CD4-positive, CD25-positive, alpha-beta regulatory T cell (primary cell): ENCODE measurements at regions not wholly inside any gene's neighbourhood (a gene's known extent, or its start where the extent isn't known, plus 50 kb on each side); places are given as distances from the start of the nearest gene placed in this dataset.

ENCODE experiments used
- ATAC-seq, 2 donors: fragments of 150-1000 bp; cut with Tn5 transposase; one replicate each; pipeline ENCODE4 v1.10.0; 2021; ENCODE audit warnings: low read depth in 2 of 2, moderate number of reproducible peaks in 2 of 2, moderate library complexity in 1 of 2
- DNase-seq, 3 donors: peaks; one replicate each; pipeline versions ENCODE4 v3.0.0 to v3.0.0-alpha.2; 2012 to 2022; ENCODE audit warnings: mixed read lengths in 1 of 3
- H3K27ac ChIP-seq: one replicate; pipeline ENCODE4 v1.7.0; 2013; ENCODE audit warnings: mild to moderate bottlenecking, low read length; ENCODE audit not compliant: insufficient read depth, poor library complexity, severe bottlenecking
- H3K27me3 ChIP-seq: one replicate; pipeline ENCODE4 v1.7.0; 2013; ENCODE audit warnings: low read length; ENCODE audit not compliant: control insufficient read depth, insufficient read depth
- H3K36me3 ChIP-seq: one replicate; pipeline ENCODE4 v1.7.0; 2013; ENCODE audit warnings: mild to moderate bottlenecking, low read length, moderate library complexity; ENCODE audit not compliant: control insufficient read depth, insufficient read depth
- H3K4me1 ChIP-seq: 2 replicates; pipeline ENCODE4 v1.7.0; 2013; ENCODE audit warnings: mild to moderate bottlenecking, low read length; ENCODE audit not compliant: insufficient read depth, control insufficient read depth, poor library complexity, severe bottlenecking
- H3K4me3 ChIP-seq: one replicate; pipeline ENCODE4 v1.7.0; 2013; ENCODE audit warnings: low read depth, mild to moderate bottlenecking, low read length, moderate library complexity
- H3K9me3 ChIP-seq, 2 experiments: 1 replicate in 1 of 2; 2 replicates in 1 of 2; pipeline ENCODE4 v1.7.0; 2013; ENCODE audit warnings: low read length in 2 of 2, mild to moderate bottlenecking in 1 of 2, moderate library complexity in 1 of 2; ENCODE audit not compliant: control insufficient read depth in 2 of 2
- H3K27ac Mint-ChIP-seq, 3 donors: one replicate each; pipeline ENCODE4 v1.8.0; 2020 to 2022; ENCODE audit warnings: mild to moderate bottlenecking in 3 of 3, mixed read lengths in 3 of 3, moderate library complexity in 2 of 3
- H3K27me3 Mint-ChIP-seq: one replicate; pipeline ENCODE4 v1.8.0; 2022; ENCODE audit warnings: mild to moderate bottlenecking, mixed read lengths
- H3K36me3 Mint-ChIP-seq: one replicate; pipeline ENCODE4 v1.8.0; 2020; ENCODE audit warnings: mixed read lengths
- H3K4me1 Mint-ChIP-seq, 4 donors: one replicate each; pipeline ENCODE4 v1.8.0; 2020 to 2022; ENCODE audit warnings: mixed read lengths in 4 of 4, mild to moderate bottlenecking in 1 of 4
- H3K4me3 Mint-ChIP-seq, 4 donors: one replicate each; pipeline ENCODE4 v1.8.0; 2020 to 2022; ENCODE audit warnings: mild to moderate bottlenecking in 4 of 4, mixed read lengths in 4 of 4, moderate library complexity in 3 of 4
- H3K9me3 Mint-ChIP-seq, 7 donors: one replicate each; pipeline ENCODE4 v1.8.0; 2020 to 2022; ENCODE audit warnings: mixed read lengths in 7 of 7, mild to moderate bottlenecking in 3 of 7, moderate library complexity in 2 of 7

GRCh38 chr2:140063356-140063755, 1283.2 kb upstream of the NXPH2 start:
- no peak overlapping the region for H3K4me3 ChIP-seq
- Mint-ChIP-seq H3K27ac (no peak overlapping the region), H3K36me3 (no peaks in the 10 kb centered on the region), H3K27me3 (no peaks in the 10 kb centered on the region), H3K9me3 (peaks cover 0 to 18% (median 7%) of the 10 kb centered on the region in 7 donors), H3K4me1 (no peaks in the 10 kb centered on the region), H3K4me3 (no peak overlapping the region)
- DNase-seq (no peak), ATAC-seq (no peak)
- H3K27me3 ChIP-seq: no peaks in the 10 kb centered on the region
- no peak overlapping the region for H3K27ac ChIP-seq
- H3K36me3 ChIP-seq: no peaks in the 10 kb centered on the region
- no peaks in the 10 kb centered on the region for H3K4me1 ChIP-seq
- peaks cover 0 to 4% of the 10 kb centered on the region in 2 experiments for H3K9me3 ChIP-seq

GRCh38 chr2:140061240-140061639, 1281.0 kb upstream of the NXPH2 start:
- ATAC-seq: no peak
- no peaks in the 10 kb centered on the region for H3K27me3 Mint-ChIP-seq

GRCh38 chr2:140057928-140058327, 1277.7 kb upstream of the NXPH2 start:
- Mint-ChIP-seq H3K27ac (no peak overlapping the region), H3K36me3 (no peaks in the 10 kb centered on the region), H3K9me3 (peaks cover 0 to 24% (median 7%) of the 10 kb centered on the region in 7 donors), H3K4me1 (no peaks in the 10 kb centered on the region), H3K27me3 (no peaks in the 10 kb centered on the region), H3K4me3 (no peak overlapping the region)
- H3K4me1 ChIP-seq: no peaks in the 10 kb centered on the region
- H3K36me3 ChIP-seq: no peaks in the 10 kb centered on the region
- no peaks in the 10 kb centered on the region for H3K27me3 ChIP-seq
- H3K9me3 ChIP-seq: peaks cover 0 to 4% of the 10 kb centered on the region in 2 experiments
- no peak overlapping the region for H3K4me3 ChIP-seq
- H3K27ac ChIP-seq: no peak overlapping the region
- DNase-seq (no peak), ATAC-seq (no peak)

More at GRCh38 chr2:140061240-140061639, 1281.0 kb upstream of the NXPH2 start:
- H3K27ac ChIP-seq: no peak overlapping the region
- Mint-ChIP-seq H3K27ac (no peak overlapping the region), H3K4me3 (no peak overlapping the region), H3K9me3 (peaks cover 0 to 23% (median 10%) of the 10 kb centered on the region in 7 donors), H3K36me3 (no peaks in the 10 kb centered on the region), H3K4me1 (no peaks in the 10 kb centered on the region)
- no peaks in the 10 kb centered on the region for H3K36me3 ChIP-seq
- no peaks in the 10 kb centered on the region for H3K4me1 ChIP-seq
- H3K27me3 ChIP-seq: no peaks in the 10 kb centered on the region
- H3K4me3 ChIP-seq: no peak overlapping the region
- DNase-seq: no peak
- H3K9me3 ChIP-seq: peaks cover 0 to 4% of the 10 kb centered on the region in 2 experiments

- ATAC-seq (no peak), DNase-seq (no peak)
- Histone ChIP-seq H3K27ac (no peak overlapping the region), H3K4me1 (no peaks in the 10 kb centered on the region), H3K4me3 (no peak overlapping the region), H3K36me3 (no peaks in the 10 kb centered on the region), H3K27me3 (no peaks in the 10 kb centered on the region), H3K9me3 (no peaks in the 10 kb centered on the region)
- no peak overlapping the region for H3K4me3 Mint-ChIP-seq
- H3K4me1 Mint-ChIP-seq: no peaks in the 10 kb centered on the region
- H3K9me3 Mint-ChIP-seq: peaks cover 3 to 23% (median 11%) of the 10 kb centered on the region in 7 donors
- H3K36me3 Mint-ChIP-seq: no peaks in the 10 kb centered on the region
- no peak overlapping the region for H3K27ac Mint-ChIP-seq
- H3K27me3 Mint-ChIP-seq: no peaks in the 10 kb centered on the region
Measured at GRCh38 chr2:140041811-140042210, 1261.6 kb upstream of the NXPH2 start.

GRCh38 chr2:140041239-140041638, 1261.0 kb upstream of the NXPH2 start:
- Mint-ChIP-seq H3K27ac (no peak overlapping the region), H3K36me3 (no peaks in the 10 kb centered on the region), H3K4me3 (no peak overlapping the region), H3K9me3 (peaks cover 3 to 23% (median 12%) of the 10 kb centered on the region in 7 donors), H3K4me1 (no peaks in the 10 kb centered on the region), H3K27me3 (no peaks in the 10 kb centered on the region)
- no peak overlapping the region for H3K27ac ChIP-seq
- H3K4me1 ChIP-seq: no peaks in the 10 kb centered on the region
- H3K36me3 ChIP-seq: no peaks in the 10 kb centered on the region
- ATAC-seq (no peak), DNase-seq (no peak)
- H3K9me3 ChIP-seq: no peaks in the 10 kb centered on the region
- no peaks in the 10 kb centered on the region for H3K27me3 ChIP-seq
- H3K4me3 ChIP-seq: no peak overlapping the region

- no peaks in the 10 kb centered on the region for H3K36me3 Mint-ChIP-seq
- H3K27me3 Mint-ChIP-seq: no peaks in the 10 kb centered on the region
- peaks cover 0 to 22% (median 8%) of the 10 kb centered on the region in 7 donors for H3K9me3 Mint-ChIP-seq
- Histone ChIP-seq H3K9me3 (peaks cover 0 to 3% of the 10 kb centered on the region in 2 experiments), H3K4me1 (no peaks in the 10 kb centered on the region), H3K36me3 (no peaks in the 10 kb centered on the region), H3K27ac (no peak overlapping the region), H3K4me3 (no peak overlapping the region), H3K27me3 (no peaks in the 10 kb centered on the region)
- no peak overlapping the region for H3K4me3 Mint-ChIP-seq
- H3K27ac Mint-ChIP-seq: no peak overlapping the region
- no peak for ATAC-seq
- no peaks in the 10 kb centered on the region for H3K4me1 Mint-ChIP-seq
- no peak for DNase-seq
Measured at GRCh38 chr2:140033638-140034037, 1253.4 kb upstream of the NXPH2 start.

- no peaks in the 10 kb centered on the region for H3K36me3 ChIP-seq
- no peaks in the 10 kb centered on the region for H3K27me3 ChIP-seq
- Mint-ChIP-seq H3K4me1 (no peaks in the 10 kb centered on the region), H3K36me3 (no peaks in the 10 kb centered on the region), H3K27ac (no peak overlapping the region), H3K4me3 (no peak overlapping the region), H3K27me3 (no peaks in the 10 kb centered on the region), H3K9me3 (peaks cover 0 to 21% (median 3%) of the 10 kb centered on the region in 7 donors)
- H3K4me3 ChIP-seq: no peak overlapping the region
- ATAC-seq (no peak), DNase-seq (no peak)
- H3K4me1 ChIP-seq: no peaks in the 10 kb centered on the region
- peaks cover 0 to 3% of the 10 kb centered on the region in 2 experiments for H3K9me3 ChIP-seq
- no peak overlapping the region for H3K27ac ChIP-seq
Measured at GRCh38 chr2:140027966-140028365, 1247.8 kb upstream of the NXPH2 start.

- ATAC-seq: no peak
- no peaks in the 10 kb centered on the region for H3K27me3 ChIP-seq
- Mint-ChIP-seq H3K4me1 (no peaks in the 10 kb centered on the region), H3K27me3 (no peaks in the 10 kb centered on the region), H3K4me3 (no peak overlapping the region), H3K9me3 (peaks cover 0 to 23% (median 3%) of the 10 kb centered on the region in 7 donors), H3K27ac (no peak overlapping the region), H3K36me3 (no peaks in the 10 kb centered on the region)
- H3K27ac ChIP-seq: no peak overlapping the region
- DNase-seq: no peak
- H3K9me3 ChIP-seq: peaks cover 0 to 3% of the 10 kb centered on the region in 2 experiments
- H3K4me3 ChIP-seq: no peak overlapping the region
- no peaks in the 10 kb centered on the region for H3K36me3 ChIP-seq
- H3K4me1 ChIP-seq: no peaks in the 10 kb centered on the region
Measured at GRCh38 chr2:140027320-140027719, 1247.1 kb upstream of the NXPH2 start.
